ENCODE measurements at regions not wholly inside any gene's neighbourhood (a gene's known extent, or its start where the extent isn't known, plus 50 kb on each side); places are given as distances from the start of the nearest gene placed in this dataset.
A peak's percentile ranks its signal among the peaks of the same experiment; 100 is the strongest.
"Not testable (repeated sequence)": the region's sequence is repeated elsewhere in the genome, so short reads cannot be mapped to it uniquely, and the experiment has no call there.

DNA sequence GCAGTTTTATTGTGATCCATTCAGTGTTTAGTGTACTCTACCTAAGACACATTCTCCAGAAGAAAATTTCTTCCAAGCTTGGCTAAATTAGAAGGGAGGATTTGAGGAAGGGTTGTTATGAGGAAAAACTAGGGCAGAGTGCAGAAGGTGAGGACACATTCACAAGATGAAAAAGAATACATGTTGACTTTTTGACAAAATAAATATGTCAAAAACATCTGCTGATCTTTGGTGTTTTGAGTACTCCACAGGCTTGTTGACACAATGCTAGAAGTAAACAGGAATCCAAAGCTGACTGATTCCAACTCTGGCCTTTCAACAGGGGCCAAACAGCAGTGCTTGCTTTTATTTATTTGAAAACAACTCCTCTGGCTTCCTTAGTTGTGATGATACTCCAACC, 125.8 kb upstream of the SLC7A11 start:
- DNase-seq, result no peak

DNA sequence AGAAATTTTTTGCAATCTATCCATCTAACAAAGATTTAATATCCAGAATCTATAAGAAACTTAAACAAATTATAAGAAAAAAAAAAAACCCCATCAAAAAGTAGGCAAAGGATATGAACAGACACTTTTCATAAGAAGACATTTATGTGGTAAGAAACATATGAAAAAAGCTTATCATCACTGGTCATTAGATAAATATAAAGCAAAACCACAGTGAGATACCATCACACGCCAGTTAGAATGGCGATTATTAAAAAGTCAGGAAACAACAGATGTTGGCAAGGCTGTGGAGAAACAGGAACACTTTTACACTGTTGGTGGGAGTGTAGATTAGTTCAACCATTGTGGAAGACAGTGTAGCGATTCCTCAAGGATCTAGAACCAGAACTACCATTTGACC, 110.3 kb upstream of the SLC7A11 start:
- not testable (repeated sequence) for DNase-seq

GRCh38 chr4:138348055-138348454, 105.9 kb upstream of the SLC7A11 start:
- DNase-seq, result peak; percentile 9 to 33

- DNase-seq, result no peak
Observed at GRCh38 chr4:138347561-138347960, 105.4 kb upstream of the SLC7A11 start.

GRCh38 chr4:138344851-138345250, 102.7 kb upstream of the SLC7A11 start:
- DNase-seq, result no peak

DNA sequence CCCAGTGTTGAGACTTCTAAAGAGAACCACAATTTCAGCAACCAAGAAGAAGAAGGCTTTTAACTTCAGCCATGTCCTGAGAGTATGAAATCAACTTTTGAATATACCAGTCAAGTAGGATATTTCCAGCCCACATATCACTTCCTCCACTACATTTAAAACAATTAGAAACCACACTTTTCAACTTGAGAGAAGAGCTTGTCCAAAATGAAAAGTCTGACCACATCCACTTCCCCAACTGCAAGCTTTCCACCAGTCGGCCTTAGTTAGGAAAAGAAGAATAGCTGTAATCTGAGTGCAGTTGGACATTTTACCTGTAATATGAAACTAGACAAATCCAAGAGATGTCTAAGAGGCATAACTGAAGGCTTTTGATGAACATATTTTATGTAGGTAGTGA, 101.9 kb upstream of the SLC7A11 start:
- peak; percentile 44 to 50 for DNase-seq

DNA sequence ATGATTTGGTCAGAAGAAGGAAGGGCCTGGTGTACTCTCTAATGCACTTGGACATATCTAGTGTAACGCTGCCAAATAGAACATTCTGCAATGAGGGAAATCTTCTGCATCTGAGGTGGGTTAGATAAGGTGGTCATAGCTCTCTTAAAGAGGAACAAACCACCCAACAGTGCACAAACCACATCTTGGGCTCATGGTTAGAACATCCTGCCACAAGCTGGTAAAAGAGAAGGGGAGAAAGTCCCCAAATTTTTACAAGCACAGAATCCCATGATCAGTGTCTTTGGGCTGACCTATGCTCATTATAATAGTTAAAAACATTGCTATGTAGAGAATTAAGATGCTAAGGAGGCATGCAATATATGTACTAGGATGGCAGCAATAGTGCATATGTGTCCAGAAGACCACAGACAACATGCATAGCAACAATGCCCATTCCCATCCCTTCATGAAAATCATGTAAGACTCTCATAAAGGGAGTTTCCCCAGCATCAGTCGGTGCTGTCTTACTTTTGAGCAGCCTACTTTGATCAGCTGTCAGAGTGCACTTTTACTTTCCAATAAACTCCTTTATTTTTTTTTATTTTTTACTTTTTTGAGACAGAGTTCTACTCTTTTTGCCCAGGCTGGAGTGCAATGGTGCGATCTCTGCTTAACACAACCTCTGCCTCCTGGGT, 99.7 kb upstream of the SLC7A11 start:
- DNase-seq, result no peak

DNA sequence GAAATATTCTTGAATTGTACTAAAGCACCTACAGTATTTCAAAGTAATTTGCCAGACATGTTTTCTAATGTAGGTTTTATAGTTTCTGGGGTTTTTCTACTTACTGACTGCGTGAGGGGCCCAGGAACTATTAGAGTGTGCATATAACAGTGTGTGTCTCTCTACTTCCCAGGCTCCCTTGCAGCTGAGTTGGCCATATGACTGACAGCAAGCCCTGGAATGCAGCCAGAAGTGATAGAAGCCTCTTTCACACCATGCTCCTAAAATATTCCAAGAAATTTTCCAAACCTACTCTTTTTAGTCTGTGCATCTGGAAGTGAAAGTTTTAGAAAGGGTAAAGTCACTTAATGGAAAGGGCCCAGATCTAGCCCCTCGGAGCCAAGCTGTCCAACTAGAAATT, 96.7 kb upstream of the SLC7A11 start:
- DNase-seq, result no peak

GRCh38 chr4:138338222-138338621, 96.1 kb upstream of the SLC7A11 start:
- not testable (repeated sequence) for DNase-seq

DNA sequence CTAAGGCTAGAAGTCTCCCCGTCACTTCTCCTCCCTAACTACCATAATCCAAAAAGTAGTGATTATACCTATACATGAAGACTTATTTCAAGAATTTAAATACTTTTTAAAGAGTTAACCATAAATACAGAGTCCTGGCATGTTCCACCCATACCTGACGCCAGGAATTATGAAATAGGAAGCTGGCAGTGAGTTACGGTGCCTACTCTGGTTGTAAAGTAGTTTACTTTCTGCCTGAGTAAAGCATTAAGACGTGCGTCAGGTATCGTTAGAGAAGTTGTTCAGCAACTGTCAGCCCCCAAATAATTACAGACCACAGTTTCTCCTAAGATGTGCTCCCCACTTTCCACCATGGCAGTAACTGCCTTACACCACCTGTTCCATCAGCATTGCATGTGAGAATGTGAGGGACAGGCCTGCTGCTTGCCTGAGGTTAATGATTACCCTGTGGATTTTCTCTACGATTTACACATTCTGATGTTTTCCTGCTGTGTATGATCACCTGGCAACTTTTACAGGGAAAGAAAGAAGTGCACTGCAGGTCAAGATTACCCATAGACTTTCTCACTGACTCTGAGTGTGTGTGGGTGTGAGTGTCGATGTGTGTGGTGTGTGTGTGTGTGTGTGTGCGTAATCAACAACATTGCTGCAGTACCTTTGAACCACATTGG, 92.3 kb upstream of the SLC7A11 start:
- DNase-seq, result no peak

DNA sequence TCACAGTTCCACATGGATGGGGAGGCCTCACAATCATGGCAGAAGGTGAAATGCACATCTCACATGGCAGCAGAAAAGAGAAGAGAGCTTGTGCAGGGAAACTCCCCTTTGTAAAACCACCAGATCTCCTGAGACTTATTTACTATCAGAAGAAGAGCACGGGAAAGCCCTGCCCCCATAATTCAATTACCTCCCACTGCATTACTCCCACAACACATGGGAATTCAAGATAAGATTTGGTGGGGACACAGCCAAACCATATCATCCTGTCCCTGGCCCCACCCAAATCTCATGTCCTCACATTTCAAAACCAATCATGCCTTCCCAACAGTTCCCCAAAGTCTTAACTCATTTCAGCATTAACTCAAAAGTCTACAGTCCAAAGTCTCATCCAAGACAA, 90.3 kb upstream of the SLC7A11 start:
- DNase-seq, result not testable (repeated sequence)

DNA sequence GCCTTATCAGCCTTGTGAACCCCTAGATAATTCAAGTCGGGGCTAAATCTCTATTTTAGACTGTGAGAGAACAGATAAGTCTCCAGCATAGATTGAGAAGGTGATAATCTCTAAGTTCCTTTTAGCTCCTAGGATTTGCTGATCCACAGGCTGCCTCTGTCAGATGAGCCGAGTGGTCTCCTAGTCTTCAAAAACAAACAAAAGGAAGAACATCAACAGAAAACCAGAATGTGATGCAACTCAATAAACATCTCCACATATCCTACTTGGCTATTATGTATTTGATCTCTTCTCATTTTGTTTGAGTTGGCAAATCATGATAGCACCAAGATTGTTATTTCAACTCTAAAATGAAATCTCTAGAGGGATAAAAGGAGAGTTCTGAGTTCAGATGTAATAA, 88.4 kb upstream of the SLC7A11 start:
- no peak for DNase-seq

- no peak for DNase-seq
Observed at GRCh38 chr4:138329506-138330070, 87.4 kb upstream of the SLC7A11 start.

DNA sequence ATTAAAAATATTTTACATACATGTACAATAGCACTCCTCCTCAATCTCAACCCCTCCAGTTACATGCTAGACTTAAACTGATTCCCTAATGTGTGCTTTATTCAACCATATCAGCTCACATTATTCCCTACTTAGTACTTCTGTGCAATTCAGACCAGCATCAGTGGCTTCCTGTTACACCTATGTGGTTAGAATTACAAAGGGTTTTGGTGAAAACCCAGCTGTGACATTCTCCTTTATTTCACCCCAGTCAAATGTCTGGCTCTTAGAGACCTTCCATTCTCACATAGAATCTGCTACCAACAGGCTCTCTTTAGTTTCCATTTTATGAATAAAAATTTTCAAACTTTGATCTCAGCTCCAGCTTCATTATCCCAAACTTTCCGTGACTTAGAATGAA, 85.2 kb upstream of the SLC7A11 start:
- no peak for DNase-seq

DNA sequence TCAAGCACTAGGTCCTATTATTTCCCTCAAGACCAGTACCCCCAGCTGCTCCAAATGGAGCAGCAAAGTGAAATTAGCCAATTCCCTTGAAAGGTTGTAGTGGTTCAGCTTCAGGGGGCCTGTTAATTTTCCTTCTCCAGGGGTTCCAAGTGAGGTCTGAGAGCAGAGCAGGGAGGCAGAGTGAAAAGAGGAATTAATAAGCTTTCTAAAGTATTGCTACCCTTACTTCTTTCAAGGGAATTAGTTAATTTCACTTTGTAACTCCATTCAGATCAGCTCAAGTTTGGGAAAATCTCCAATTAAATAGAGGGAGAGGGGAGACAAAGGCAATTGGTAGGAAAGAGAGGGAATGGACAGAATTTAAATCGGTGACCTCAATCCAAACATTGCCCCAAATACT, 78.7 kb upstream of the SLC7A11 start:
- DNase-seq, result no peak

- no peak for DNase-seq
Observed at GRCh38 chr4:138320030-138320429, 77.9 kb upstream of the SLC7A11 start.

DNA sequence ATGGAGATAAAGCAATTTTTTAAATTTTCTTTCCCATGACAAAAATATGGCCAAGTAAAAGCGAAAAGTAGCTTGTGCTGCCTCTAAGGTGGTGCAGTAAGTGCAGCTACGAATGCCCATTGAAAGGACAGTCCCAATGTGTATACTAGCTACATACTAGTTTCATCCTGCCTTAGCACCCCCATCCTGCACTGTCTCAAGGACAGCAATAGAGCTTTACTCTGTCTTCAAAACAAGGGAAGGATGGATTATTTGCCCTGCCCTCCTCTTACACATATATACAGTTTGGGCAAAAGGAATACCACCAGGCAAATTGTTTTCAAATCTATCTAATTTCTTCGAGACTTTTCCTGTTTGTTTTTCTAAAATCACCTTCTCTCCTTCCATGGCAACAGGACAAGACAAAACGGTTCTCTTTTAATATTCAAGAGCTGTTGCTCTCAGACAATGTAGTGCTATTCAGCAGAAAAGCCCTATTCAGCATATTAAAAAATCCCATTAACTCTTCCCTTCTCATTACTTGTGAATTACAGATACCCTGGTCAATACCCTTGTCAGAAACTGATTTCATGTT, 75.1 kb upstream of the SLC7A11 start:
- DNase-seq, result no peak

DNA sequence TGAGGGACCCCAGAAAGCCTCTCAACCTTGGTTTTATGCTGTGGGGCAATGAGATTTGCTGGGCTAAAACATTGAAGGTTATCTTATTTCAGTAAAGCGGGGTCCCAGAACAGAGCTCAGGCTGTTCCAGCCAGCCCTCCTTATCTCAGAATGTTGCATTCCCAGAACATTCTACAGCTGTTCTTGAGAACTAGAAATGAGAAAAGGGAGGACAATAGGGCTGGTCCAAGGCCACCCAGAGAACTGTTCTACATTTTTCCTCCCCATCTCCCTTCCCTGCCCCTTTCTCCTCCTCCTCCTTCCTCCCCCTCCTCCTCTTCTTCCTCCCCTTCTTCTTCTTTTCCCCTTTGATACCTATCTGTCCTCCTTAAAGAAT, 70.4 kb upstream of the SLC7A11 start:
- no peak for DNase-seq

DNA sequence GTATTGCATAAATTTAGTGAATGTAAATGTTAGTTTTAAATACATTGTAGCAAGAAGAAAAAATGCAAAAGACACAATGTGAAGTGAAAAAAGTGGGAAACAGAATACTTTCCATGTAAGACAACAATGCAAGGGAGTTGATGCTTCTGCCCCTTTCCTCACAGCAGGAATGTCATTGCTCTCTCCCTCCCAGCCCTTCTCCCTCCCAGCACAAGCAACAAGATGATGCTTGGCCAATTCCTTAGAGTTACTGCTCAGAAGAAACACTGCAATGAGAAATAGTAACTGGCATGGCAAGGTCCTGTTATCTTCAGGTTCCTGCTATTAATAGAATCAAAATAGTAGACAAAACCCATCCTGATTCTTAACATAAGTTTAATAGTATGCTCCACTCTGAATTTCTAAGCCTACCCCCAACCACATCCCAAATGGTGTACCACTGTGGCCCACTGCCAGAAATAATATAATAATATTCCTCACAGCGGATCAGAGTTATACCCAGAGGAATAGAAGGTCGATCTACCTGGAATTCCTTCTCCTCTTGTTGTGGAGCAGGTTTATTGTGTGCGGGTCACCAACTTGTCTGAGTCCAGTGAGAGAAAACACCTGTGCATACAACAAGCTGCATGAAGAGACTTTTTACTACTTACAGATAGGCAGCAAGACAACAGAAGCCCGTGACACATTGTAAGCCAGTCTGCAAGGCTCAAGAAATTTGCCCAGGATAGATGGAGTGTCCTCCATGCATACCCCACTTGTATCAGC, 69.8 kb upstream of the SLC7A11 start:
- DNase-seq, result no peak

DNA sequence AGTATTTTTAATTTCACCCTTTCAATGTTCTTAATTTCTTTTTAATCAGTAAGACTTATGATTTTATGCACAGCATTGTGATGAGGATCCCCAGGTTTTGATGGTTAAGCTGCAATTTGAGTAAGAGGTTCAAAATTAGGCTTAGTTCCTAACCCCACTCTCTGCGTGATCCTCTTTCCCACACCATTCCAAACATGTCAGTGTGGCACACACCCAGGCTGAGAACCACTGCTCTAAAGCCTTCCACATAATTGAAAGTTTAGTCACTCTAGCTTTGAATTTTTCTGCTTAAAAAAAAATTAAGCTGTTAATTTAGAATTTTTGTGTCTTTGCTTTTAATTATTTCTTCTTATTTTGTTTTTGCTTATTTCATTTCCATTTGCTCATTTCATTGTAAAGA, 68.8 kb upstream of the SLC7A11 start:
- no peak for DNase-seq

DNA sequence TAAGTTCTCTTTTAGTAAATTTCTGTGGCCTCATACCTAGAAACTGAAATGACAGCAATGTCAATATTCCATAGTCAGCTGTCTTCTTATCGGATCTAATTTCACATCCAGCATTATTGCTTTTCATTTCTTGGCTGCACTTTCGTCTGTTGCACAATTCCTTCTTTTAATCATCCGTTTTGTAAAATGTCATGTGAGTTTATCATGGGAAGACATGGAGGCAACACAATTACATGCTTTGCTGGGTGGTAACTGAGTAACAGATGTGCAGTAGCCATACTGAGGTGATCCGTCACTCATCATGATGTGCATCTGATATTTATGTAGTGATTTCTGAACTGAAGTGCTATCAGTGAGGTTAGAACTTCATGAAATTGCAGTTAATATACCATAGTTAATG, 68.3 kb upstream of the SLC7A11 start:
- no peak for DNase-seq

DNA sequence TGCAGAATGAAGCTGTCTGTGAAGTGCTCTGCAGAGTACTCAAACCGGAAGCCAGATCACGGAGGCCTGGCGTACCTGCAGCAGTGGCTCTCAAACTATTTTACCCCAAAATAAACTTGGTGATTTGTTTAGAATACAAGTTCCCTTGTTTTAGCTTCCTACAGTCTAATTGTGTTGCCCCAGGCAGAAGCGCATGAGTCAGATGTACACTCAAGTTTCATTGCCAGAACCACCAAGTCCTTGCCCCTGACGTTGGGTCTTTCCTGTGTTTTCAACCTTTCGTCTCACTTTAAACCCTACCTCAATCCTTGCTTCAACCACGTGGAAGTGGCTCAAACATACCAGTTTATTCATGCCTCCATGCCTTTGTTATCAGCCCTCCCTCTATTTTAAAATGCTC, 66.2 kb upstream of the SLC7A11 start:
- no peak for DNase-seq

DNA sequence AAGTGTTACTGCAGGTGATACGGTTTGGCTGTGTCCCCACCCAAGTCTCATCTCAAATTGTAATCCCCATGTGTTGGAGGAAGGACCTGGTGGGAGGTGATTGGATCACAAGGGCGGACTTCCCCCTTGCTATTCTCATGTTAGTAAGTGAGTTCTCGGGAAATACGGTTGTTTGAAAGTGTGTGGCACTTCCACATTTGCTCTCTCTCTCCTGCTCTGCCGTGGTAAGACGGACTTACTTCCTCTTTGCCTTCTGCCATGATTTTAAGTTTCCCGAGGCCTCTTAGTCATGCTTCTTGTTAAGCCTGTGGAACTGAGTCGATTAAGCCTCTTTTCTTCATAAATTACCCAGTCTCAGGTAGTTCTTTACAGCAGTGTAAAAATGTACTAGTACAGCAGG, 65.2 kb upstream of the SLC7A11 start:
- DNase-seq, result peak; percentile 86 to 91

All from inflammatory macrophage (primary cell).